ENCODE measurements at regions not wholly inside any gene's neighbourhood (a gene's known extent, or its start where the extent isn't known, plus 50 kb on each side); places are given as distances from the start of the nearest gene placed in this dataset.
"Not testable (repeated sequence)": the region's sequence is repeated elsewhere in the genome, so short reads cannot be mapped to it uniquely, and the experiment has no call there.

DNA sequence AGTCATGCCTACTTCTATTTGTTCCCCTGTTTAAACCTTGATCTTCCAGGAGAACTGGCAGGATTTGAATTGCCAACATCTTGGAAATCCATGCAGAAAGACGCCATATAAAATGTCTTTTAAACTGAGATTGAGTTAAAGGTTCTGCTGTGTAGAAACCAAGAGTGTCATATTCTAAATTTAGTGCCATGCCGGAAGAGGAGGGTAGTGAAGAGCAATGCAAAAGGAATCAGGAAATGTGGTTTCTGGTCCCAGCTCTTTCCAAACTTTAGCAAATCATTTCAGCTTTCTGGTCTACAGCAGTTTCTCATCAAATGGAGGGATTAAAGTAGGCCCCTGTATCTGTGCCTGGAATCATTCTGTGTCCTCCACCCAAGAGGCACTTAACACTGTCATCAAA is 85.7 kb downstream of the BTG1 start:
- no peak overlapping the region for H3K4me3 ChIP-seq (ENCODE audit: insufficient read depth, low read length, poor library complexity, severe bottlenecking)
- no peaks in the 10 kb centered on the region for H3K79me2 ChIP-seq (ENCODE audit: insufficient read depth, low read length)
- no peaks in the 10 kb centered on the region for H3F3A ChIP-seq (ENCODE audit: insufficient read depth)
- no peaks in the 10 kb centered on the region for H3K36me3 ChIP-seq (ENCODE audit: low read length)
- no peaks in the 10 kb centered on the region for H4K20me1 ChIP-seq (ENCODE audit: low read depth, low read length)
- no peak overlapping the region for H3K9ac ChIP-seq (ENCODE audit: low read length)
- H3K27me3 ChIP-seq (ENCODE audit: low read length): no peaks in the 10 kb centered on the region
- no peaks in the 10 kb centered on the region for H3K9me2 ChIP-seq (replicated peaks; ENCODE audit: insufficient read depth, low read length)
- H3K4me2 ChIP-seq (ENCODE audit: low read depth, low read length, poor library complexity, severe bottlenecking): no peak overlapping the region
- TF ChIP-seq, protein P1, sequence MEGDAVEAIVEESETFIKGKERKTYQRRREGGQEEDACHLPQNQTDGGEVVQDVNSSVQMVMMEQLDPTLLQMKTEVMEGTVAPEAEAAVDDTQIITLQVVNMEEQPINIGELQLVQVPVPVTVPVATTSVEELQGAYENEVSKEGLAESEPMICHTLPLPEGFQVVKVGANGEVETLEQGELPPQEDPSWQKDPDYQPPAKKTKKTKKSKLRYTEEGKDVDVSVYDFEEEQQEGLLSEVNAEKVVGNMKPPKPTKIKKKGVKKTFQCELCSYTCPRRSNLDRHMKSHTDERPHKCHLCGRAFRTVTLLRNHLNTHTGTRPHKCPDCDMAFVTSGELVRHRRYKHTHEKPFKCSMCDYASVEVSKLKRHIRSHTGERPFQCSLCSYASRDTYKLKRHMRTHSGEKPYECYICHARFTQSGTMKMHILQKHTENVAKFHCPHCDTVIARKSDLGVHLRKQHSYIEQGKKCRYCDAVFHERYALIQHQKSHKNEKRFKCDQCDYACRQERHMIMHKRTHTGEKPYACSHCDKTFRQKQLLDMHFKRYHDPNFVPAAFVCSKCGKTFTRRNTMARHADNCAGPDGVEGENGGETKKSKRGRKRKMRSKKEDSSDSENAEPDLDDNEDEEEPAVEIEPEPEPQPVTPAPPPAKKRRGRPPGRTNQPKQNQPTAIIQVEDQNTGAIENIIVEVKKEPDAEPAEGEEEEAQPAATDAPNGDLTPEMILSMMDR (IDR thresholded peaks at IDR 0.05; ENCODE audit: insufficient read depth, low read length, poor library complexity, severe bottlenecking): no peak
- no peak for TF ChIP-seq EZH2phosphoT487 (conservative IDR thresholded peaks at IDR 0.05; ENCODE audit: low read length)
- no peak overlapping the region for H2AFZ ChIP-seq (ENCODE audit: low read depth, low read length, severe bottlenecking)
- no peak overlapping the region for H3K27ac ChIP-seq (ENCODE audit: low read depth, low read length)
- H3K9me3 ChIP-seq (ENCODE audit: insufficient read depth, low read length): no peaks in the 10 kb centered on the region

GRCh38 chr12:92058664-92059063 is 87.0 kb downstream of the BTG1 start:
- no peak overlapping the region for H3K4me3 ChIP-seq (ENCODE audit: insufficient read depth, low read length, poor library complexity, severe bottlenecking)
- H3K4me2 ChIP-seq (ENCODE audit: low read depth, low read length, poor library complexity, severe bottlenecking): no peak overlapping the region

GRCh38 chr12:92056756-92057155 is 88.9 kb downstream of the BTG1 start:
- H3K4me3 ChIP-seq (ENCODE audit: insufficient read depth, low read length, poor library complexity, severe bottlenecking); H3K9ac ChIP-seq (ENCODE audit: low read length); H3K79me2 ChIP-seq (ENCODE audit: insufficient read depth, low read length); H3K27me3 ChIP-seq (ENCODE audit: low read length); H3K9me2 ChIP-seq (replicated peaks; ENCODE audit: insufficient read depth, low read length); H3K36me3 ChIP-seq (ENCODE audit: low read length); H3F3A ChIP-seq (ENCODE audit: insufficient read depth); H3K9me3 ChIP-seq (ENCODE audit: insufficient read depth, low read length); H3K4me2 ChIP-seq (ENCODE audit: low read depth, low read length, poor library complexity, severe bottlenecking); H2AFZ ChIP-seq (ENCODE audit: low read depth, low read length, severe bottlenecking); H3K27ac ChIP-seq (ENCODE audit: low read depth, low read length); H4K20me1 ChIP-seq (ENCODE audit: low read depth, low read length): not testable (repeated sequence)

More at GRCh38 chr12:92058664-92059063, 87.0 kb downstream of the BTG1 start:
- Histone ChIP-seq H3K79me2 (ENCODE audit: insufficient read depth, low read length) (no peaks in the 10 kb centered on the region), H3K27ac (ENCODE audit: low read depth, low read length) (no peak overlapping the region), H3K27me3 (ENCODE audit: low read length) (no peaks in the 10 kb centered on the region), H2AFZ (ENCODE audit: low read depth, low read length, severe bottlenecking) (no peak overlapping the region), H3K36me3 (ENCODE audit: low read length) (no peaks in the 10 kb centered on the region), H3K9me2 (replicated peaks; ENCODE audit: insufficient read depth, low read length) (no peaks in the 10 kb centered on the region), H3K9ac (ENCODE audit: low read length) (no peak overlapping the region), H3K9me3 (ENCODE audit: insufficient read depth, low read length) (no peaks in the 10 kb centered on the region), H3F3A (ENCODE audit: insufficient read depth) (no peaks in the 10 kb centered on the region), H4K20me1 (ENCODE audit: low read depth, low read length) (no peaks in the 10 kb centered on the region)
- TF ChIP-seq, protein P1 (IDR thresholded peaks at IDR 0.05; ENCODE audit: insufficient read depth, low read length, poor library complexity, severe bottlenecking): no peak
- TF ChIP-seq EZH2phosphoT487 (conservative IDR thresholded peaks at IDR 0.05; ENCODE audit: low read length): no peak

DNA sequence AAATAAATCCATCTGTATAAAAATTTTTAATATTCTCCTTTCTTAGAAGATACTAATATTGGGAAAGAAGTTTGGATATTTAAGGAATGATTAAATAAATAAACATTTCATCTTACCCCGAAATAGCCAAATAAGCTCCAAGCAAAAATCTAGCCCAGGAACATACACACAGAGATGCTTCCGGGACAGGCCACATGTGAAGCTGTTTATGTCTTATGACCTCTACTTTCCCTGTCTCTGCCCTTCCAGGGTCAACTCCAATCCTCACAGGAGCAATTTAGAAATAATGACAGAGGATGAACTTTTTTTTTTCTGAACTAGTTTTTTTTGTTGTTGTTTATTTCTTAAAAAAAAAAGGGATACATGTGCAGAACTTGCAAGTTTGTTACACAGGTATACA is 89.4 kb downstream of the BTG1 start:
- H3K9me3 ChIP-seq (ENCODE audit: insufficient read depth, low read length): no peaks in the 10 kb centered on the region
- no peak overlapping the region for H3K4me3 ChIP-seq (ENCODE audit: insufficient read depth, low read length, poor library complexity, severe bottlenecking)
- H3K79me2 ChIP-seq (ENCODE audit: insufficient read depth, low read length): no peaks in the 10 kb centered on the region
- no peaks in the 10 kb centered on the region for H3K36me3 ChIP-seq (ENCODE audit: low read length)
- H4K20me1 ChIP-seq (ENCODE audit: low read depth, low read length): no peaks in the 10 kb centered on the region
- no peak overlapping the region for H3K27ac ChIP-seq (ENCODE audit: low read depth, low read length)
- H2AFZ ChIP-seq (ENCODE audit: low read depth, low read length, severe bottlenecking): no peak overlapping the region
- H3K9ac ChIP-seq (ENCODE audit: low read length): no peak overlapping the region
- no peaks in the 10 kb centered on the region for H3F3A ChIP-seq (ENCODE audit: insufficient read depth)
- no peaks in the 10 kb centered on the region for H3K9me2 ChIP-seq (replicated peaks; ENCODE audit: insufficient read depth, low read length)
- H3K4me2 ChIP-seq (ENCODE audit: low read depth, low read length, poor library complexity, severe bottlenecking): no peak overlapping the region
- no peak for TF ChIP-seq EZH2phosphoT487 (conservative IDR thresholded peaks at IDR 0.05; ENCODE audit: low read length)
- TF ChIP-seq, protein P1 (IDR thresholded peaks at IDR 0.05; ENCODE audit: insufficient read depth, low read length, poor library complexity, severe bottlenecking): no peak
- no peaks in the 10 kb centered on the region for H3K27me3 ChIP-seq (ENCODE audit: low read length)

Measured in SU-DHL-6 (cell line).